GM18508 (cell line): ENCODE measurements at regions not wholly inside any gene's neighbourhood (a gene's known extent, or its start where the extent isn't known, plus 50 kb on each side); places are given as distances from the start of the nearest gene placed in this dataset.
"Not testable (repeated sequence)": the region's sequence is repeated elsewhere in the genome, so short reads cannot be mapped to it uniquely, and the experiment has no call there.

Experiments
- ATAC-seq: cut with Tn5 transposase; IDR thresholded peaks from one replicate; pipeline ENCODE4 v1.9.1; 2021; ENCODE audit warnings: moderate number of reproducible peaks; ENCODE audit not compliant: insufficient read depth, unreplicated experiment

DNA sequence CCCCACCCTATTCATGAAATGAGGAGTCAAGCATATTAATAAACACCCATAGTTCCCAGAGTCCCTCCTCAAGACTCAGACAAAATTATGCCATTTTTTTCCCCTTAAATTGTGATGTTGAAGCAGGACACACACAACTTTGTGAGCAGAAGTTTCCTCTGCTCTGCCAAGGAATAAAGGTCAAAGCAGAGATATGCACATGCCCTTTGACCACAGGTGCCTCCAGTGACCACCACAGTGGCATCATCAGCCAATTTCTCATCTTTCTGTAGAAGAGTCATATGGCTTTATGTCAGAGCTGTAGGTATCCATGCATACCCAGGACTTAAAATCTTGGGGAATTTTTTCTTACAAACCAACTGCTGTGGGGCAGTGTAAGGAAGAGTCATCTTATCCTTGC is 304.4 kb upstream of the GADL1 start:
- no peak for ATAC-seq

DNA sequence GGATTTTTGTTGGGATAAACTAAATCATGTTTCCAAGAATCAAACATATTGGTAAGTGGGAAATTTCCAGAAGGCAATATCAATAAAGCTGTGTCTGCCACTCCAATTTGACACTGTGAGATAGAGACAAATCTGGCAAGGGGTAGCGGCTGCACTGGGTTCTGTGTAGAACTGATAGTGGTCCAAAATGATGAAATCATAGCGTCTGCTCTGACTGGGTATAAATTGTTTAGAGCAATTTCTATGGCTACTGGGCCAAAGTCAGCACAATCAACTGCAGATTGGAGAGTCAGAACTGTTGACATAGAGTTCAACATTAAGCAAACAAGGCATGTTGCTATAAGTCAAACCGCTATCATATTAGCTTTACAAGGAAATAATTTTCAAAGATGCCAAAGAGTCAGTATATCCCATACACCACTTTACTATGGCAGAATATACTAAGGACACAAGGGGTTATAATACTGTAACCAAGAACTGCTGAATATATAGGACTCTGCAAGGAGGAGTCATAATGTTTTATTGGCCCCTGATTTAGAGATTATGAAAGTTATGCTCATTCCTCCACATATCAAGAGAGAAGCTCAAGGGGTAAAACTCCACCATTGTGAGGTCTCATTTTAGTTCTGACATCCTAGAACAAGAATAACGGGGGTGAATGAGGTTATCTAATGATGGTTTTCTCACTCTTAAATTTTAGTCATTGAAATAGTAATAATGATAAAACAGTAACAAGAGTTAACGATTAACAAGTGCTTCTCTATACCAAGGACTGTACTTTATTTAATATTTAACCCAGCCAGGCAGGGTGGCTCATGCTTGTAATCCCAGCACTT is 309.7 kb upstream of the GADL1 start:
- ATAC-seq = no peak

DNA sequence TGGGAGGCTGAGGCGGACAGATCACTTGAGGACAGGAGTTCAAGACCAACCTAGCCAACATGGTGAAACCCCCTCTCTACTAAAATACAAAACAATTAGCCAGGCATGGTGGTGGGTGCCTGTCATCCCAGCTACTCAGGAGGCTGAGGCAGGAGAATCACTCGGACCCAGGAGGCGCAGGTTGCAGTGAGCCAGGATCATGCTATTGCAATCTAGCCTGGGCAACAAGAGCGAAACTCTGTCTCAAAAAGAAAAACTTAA is 310.3 kb upstream of the GADL1 start:
- not testable (repeated sequence) for ATAC-seq

DNA sequence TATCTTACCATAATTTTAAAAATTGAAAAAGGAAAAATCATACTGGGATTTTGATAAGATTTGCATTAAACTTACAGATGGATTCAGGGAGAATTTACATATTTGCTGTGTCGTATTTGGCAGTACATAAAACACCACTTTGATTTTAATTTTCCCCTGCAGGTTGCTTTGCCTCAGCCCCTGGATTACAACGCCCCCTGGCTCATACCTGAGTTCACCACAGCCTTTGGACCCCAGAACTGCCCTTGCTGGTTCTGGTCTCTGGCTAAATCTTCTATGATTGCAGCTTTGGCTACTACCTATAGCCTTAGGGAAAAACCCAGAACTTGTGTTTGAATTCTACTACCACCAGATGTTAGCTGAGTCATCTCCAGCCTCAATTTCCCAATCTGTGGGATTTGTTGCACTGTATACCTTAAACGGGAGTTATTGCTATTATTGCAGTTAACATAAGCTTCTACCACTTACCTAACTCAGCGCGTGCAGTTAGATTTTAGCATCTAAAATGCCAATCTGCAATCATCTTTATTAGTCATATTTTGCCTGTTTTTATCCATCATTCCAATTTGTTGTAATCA is 315.7 kb upstream of the GADL1 start:
- ATAC-seq = no peak

DNA sequence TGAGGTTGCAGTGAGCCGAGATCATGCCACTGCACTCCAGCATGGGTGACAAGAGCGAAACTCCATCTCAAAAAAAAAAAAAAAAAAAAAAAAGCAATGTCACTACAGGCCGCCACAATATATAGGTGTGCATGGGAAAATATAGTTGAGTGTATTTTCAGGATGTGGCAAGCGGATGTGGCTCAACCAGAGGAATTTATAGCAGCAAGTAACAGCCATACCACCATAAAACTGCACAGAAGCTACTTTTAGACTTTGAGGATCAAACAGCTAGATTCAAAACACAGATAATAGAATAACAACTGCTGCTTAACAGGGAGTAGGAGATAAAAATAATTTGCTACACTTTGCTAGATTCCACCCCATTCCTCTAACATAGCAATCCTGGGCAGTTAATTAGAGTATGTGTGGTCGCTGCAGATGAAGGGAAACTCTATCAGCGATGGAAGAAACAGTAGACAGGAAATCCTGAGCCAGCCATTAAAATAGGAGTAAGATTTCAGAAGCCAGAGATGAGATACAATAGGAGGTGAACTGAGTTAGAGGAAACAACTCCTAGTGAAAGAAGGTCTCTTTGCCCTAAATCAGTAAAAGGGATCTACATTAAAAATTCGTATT is 318.7 kb upstream of the STT3B start:
- ATAC-seq = no peak

DNA sequence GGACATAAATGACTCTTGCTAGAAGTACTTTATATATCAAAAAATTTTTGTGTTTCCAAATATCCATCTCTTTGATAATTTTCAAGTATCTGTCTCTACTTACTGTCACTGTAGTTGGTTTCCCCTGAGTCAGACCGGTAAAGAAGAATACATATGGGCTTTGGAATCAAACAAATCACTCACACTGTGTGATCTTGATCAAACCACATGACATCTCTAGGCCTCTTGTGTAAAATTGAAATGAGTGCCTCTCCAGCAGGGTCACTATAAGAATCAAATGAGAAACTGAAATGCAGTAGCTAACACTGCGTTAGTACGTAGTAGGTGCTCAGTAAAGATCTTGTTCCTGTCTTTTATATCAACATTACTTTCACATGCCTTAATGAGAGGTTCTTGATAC is 314.6 kb upstream of the STT3B start:
- no peak for ATAC-seq

DNA sequence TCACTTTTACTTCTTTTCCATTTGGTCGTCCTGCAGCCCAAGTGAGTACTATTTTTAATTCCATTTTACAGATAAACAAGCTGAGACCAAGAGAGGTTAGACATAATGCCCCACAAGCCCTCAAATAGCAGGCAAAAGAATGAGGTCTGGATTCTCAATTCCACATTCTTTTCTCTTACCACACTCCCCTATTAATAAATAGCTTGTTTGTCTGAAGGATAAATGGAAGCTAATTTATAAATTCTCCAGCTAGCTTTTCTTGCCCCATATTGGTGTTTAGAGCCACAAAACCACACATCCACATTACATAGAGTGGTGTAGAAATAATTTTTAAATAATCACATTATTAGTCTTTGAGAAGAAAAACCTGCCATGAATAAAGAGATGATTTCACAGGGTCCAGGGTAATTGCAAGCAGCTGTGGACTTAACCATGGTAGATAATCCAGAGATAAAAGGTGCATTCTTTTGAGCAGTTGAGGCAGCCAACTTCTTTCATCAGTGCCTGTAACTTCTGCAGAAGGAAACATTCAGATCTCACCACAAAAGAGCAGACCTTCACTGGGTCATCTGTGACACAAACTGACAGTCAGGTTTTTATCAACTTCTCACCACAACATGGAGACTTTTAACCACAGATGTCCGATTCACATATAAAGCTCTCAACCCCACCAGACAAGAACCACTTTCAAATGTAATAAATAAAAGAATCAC is 313.4 kb upstream of the STT3B start:
- ATAC-seq = no peak

DNA sequence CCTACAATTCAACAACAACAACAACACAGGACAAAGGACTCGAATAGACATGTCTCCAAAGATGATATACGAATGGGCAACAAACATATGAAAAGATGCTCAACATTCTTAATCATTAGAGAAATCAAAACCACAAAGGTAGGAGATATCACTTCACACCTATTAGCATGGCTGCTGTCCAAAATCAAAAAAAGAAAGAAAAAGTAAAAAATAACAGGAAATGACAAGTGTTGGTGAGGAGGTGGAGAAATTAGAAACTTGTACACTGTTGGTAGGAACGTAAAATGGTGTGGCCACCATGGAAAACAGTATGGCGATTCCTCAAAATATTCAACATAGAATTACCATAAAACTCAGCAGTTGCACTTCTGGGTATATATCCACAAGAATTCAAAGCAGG is 312.3 kb upstream of the STT3B start:
- no peak for ATAC-seq

DNA sequence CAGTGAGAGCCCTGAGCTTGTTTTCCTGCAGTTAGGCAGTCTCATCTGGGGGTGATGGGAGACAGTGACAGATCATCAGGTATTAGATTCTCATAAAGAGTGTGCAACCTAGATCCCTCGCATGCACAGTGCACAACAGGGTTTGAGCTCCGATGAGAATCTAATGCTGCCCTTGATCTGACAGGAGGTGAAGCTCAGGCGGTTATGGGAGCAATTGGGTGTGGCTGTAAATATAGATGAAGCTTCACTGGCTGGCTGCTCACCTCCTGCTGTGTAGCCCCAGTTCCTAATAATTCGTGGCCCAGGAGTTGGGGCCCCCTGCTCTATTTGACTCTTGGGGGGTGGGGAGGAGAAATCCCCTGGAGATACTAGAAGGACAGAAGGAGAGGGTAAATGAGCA is 309.4 kb upstream of the STT3B start:
- no peak for ATAC-seq

DNA sequence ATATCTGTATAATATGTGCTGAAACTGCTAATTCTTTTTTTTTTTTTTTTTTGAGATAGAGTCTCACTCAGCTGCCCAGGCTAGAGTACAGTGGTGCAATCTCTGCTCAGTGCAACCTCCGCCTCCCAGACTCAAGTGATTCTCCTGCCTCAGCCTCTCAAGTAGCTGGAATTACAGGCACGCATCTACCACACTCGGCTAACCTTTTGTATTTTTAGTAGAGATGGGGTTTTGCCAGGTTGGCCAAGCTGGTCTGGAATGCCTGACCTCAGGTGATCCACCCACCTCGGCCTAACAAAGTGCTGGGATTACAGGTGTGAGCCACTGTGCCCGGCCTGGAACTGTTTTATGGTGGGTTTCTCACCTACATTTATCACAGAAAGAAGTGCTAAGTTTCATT is 307.8 kb upstream of the STT3B start:
- ATAC-seq = no peak

DNA sequence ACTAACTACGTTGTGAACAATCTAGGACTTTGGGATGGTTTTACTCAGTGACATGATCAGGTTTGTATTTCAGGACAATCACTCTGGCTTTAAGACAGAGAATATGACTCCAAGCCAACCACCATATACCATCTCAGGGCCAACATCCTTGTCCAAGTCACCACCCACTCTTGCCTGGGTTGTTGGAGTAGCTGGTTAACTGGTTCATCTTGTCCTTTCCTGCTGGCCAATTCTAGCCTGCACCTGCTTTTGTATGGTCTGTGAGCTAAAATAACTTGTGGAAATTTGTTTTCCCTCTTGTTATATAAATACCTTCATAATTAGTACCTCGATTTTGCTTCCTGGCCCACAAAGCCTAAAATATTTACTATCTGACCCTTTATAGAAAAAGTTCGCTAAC is 306.8 kb upstream of the STT3B start:
- ATAC-seq = no peak

DNA sequence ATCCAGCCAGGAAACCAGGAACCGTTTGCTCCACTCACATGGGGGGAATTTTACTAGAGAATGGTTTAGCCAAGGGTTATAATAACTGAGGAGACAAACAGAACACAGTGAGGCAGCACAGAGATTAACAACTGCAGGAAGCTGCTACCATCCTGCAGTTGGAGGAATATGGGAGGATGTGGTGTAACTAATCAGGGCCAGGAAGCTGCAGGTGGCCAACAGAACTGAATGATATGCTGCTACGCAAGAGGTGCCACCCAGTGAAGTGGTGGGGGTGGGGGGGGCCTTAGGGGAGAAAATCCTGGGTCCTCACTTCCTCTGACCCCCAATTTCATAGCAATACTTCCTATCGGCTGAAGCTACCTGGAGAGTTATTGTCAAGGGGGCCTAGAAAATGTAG is 306.4 kb upstream of the STT3B start:
- no peak for ATAC-seq

DNA sequence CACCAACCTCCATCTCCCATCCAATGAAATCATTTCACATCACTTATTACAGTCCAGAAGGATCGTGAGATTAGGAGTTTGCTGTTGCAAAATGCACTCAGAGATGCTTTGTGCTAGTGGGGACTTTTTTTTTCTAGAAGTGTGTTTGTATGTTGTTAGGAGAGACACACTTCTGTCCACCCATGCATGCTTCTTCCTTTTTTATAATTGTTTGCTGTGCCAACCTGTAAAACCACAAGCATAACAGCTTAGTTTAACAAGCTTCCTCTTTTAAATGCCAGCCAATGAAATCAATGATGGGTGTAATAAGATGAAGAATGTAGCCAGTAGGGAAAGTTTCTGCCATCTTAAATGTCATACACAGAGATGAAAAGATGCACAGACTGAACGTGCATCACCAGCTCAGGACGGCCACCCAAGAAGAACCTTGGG is 305.6 kb upstream of the STT3B start:
- ATAC-seq = no peak

DNA sequence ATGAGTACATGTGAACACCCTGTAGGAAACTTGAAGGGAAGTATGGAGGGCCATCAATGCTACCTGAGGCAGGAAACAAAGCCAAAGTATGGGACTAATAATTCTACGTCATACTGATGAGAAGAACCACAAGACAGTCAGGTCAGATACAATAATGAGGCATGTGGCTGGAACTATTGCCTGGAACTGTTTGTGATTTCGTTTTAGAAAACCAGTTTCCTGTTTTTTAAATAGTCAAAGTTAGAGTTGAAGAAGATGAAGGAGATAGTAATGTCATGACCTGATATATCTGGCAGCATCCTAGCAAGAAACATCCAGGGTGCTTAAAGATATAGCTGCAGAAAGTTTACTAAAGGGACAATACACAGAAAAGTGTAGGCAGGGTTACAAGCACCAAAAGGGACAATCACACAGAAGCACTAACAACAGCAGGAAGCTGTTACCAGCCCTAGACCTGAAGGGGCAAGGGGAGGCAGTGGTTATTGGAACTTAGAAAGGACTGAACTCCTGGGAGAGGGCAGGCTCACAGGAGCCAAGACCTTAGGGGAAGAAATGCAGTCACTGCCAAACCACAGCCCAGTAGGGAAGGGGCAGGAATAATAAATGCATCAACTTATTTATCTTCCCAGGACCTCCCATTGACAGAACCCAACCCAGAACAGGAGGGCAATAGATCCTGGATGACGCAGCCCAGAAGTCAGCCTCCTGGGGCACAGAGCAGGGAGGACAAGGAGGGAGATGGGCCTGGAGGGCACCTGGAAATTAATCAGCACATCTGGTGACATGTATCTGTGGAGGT is 302.1 kb upstream of the STT3B start:
- ATAC-seq = no peak

DNA sequence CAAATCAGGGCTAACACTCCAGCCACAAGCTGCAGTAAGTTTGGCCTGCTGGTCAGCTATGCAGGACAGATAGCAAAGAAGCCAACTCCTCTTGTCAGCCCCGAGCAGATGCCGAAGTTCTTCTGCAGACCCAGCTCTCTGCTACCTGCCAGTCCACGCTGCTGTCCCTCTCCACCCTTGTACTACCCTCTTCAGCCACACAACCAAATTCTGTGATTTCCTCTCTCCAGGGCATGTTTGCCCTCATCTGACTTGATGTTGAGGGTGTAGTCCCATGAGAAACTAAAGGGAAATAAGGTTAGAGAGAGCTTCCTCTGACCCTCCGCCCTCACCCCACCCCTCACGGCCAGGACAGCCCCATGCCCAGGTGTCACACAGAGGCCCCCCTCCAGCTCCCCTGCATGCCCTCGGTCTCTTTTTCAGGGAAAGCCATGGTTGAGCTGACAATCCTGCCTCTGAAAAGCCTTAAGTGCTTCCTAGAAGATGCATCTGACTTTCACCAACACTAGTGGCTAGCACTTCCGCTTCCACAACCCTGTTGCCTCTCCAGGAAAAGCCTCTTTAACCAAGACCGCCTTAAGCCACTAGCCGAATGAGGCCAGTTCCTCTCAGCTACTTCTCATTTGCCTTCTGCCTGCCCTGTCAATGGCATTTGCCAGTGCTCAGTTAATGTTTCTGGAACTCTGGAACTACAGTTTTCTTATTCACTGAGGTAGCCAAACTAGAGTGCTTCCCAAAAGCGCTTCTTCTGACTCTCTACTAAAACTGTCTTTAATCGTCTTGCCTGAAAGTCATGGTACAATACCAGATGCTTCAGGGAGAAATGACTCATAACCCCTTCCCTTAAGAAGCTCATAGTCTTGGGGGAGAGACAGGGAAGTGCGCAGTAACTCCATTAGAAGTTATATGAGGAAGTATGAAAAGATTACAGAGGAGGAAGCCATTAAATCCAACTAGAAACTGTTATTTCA is 300.4 kb upstream of the STT3B start:
- ATAC-seq = no peak

DNA sequence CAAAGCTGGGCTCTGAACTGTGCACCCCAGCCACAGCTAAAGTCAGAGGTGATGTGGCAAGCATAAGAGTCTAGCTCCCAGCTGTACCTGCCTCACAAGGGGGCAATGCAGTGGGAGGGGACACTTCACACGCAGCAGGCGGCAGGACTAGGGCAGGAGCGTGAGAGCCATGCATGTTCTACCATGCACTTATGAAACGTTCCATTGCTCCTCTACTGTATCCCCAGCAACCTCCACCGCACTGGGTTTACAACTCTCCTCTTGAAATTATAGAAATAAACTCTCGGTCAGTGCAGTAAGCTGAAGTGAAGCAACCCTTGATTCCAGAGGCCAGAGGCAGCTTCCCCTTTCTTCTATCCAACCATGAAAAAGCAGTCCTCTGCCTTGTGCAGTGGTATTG is 298.6 kb upstream of the STT3B start:
- ATAC-seq = no peak

DNA sequence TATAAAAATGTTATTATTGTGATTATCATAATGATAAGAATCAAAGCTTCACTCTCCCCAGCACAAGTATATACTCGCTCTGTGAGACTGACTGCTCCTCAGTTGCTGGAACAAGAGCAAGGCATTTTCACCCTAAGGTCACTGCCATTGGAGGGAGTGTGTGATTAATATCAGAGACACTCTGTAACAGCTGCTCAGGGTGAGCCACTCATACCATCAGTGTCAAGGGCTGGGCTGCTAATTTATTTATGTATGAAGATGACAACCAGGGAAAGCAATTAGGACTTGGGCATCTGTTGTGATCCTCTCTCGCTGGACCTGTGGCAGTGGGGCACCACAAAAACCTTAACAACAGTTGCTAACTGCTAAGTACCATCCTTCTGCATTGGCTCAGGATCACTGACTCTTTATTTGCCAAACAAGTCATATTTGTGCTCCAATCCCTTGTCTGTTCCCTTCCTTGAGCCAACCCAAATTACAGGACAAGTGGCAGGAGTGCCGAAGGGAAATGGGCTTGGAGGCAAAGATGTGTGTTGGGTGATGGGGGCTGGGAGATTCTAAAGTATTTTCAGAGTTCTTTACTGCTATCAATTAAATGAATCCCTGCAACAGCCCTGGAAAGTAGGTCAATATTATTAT is 297.5 kb upstream of the STT3B start:
- ATAC-seq = no peak

DNA sequence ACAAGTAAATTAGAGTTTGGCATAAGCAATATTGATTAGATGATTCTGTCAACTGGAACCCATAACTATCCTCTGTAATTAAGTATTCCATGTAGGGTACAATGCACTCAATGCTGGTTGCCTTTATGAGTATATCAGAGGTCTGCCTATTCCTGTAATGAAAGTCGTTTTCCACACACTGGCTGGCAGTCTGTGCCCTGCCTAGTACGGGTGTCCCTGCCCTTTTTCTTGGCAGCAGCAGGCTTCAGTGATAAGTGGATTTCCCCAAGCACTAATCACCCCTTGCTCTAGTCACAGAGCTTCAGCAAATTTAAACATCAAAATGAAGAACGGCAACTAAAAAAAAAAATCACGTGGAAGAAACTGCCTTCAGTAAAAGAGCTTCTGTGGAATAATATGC is 294.8 kb upstream of the STT3B start:
- ATAC-seq = no peak

DNA sequence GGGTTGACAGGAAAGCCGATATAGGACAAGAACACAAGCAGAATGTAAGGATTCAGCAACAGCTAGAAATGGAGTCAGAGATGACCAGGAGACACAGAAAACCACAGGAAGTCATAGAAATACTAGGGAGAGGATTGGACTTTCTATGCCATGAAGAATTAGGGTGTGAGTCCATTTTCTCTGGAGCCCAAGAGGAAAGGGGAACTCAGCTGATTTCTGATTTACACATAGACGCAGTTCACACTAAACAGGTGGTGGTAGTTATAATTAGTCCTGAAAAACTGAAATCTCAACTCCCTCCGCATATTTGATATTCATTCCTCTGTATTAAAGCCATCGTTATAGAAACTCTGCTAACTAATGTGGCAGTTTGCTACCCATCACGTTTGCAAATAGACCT is 292.7 kb upstream of the STT3B start:
- ATAC-seq = no peak
